ENCODE measurements at regions not wholly inside any gene's neighbourhood (a gene's known extent, or its start where the extent isn't known, plus 50 kb on each side); places are given as distances from the start of the nearest gene placed in this dataset.

- no peaks in the 10 kb centered on the region for H3K27me3 Mint-ChIP-seq (ENCODE audit: low read depth)
- no peaks in the 10 kb centered on the region for H3K9me3 Mint-ChIP-seq
- TF ChIP-seq CTCF (IDR thresholded peaks at IDR 0.05; ENCODE audit: unreplicated experiment), result no peak
- no peaks in the 10 kb centered on the region for H3K36me3 Mint-ChIP-seq
- no peak for DNase-seq (ENCODE audit: low spot score in 2 of 2, unreplicated experiment in 2 of 2)
- H3K27ac Mint-ChIP-seq, result no peak overlapping the region
- H3K4me3 Mint-ChIP-seq, result no peak overlapping the region
- no peaks in the 10 kb centered on the region for H3K4me1 Mint-ChIP-seq
Measured at GRCh38 chr12:126602612-126603011, 1537.4 kb downstream of the AACS start.

DNA sequence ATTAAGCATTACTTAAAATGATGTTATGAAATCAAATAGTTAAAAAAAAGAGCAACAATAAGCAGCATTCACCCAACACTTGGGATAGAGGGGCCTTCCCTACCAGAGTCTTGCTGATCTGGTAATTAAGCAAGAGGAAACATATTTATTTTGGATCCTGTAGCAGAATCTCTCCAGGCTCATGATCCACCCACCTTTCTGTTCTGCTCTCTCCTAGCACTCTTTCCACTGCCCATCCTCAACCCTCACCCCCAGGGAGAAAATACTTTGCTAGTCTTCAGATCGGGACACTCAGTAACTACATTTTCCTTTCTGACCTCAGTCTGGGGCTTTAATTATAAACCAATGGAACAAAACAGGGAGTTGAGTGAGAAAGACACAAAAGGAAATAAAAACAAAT, 1541.9 kb downstream of the AACS start:
- H3K4me1 Mint-ChIP-seq, result no peaks in the 10 kb centered on the region
- no peaks in the 10 kb centered on the region for H3K36me3 Mint-ChIP-seq
- no peak for TF ChIP-seq CTCF (IDR thresholded peaks at IDR 0.05; ENCODE audit: unreplicated experiment)
- peaks cover 14% of the 10 kb centered on the region for H3K9me3 Mint-ChIP-seq
- no peaks in the 10 kb centered on the region for H3K27me3 Mint-ChIP-seq (ENCODE audit: low read depth)
- no peak overlapping the region for H3K27ac Mint-ChIP-seq
- H3K4me3 Mint-ChIP-seq, result no peak overlapping the region
- DNase-seq (ENCODE audit: low spot score in 2 of 2, unreplicated experiment in 2 of 2), result no peak

DNA sequence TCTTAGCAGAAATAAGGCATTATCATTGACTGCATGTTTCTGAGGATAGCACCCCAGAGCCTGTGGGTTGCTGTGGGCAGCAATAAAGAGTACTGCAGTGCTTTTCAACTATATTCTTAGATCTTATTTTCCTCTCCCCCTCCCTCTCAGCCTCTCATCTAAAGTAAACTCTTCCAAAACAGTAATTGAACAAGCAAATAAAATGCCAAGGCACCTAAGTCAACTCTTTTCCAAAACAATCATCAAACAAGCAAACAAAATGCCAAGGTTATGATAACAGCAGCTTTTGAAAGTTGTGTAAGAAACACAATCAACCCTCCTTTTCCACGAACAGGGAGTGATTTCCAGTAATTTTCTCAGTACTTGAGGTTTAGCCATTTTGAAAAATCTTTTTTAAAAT, 1542.6 kb downstream of the AACS start:
- H3K36me3 Mint-ChIP-seq, result no peaks in the 10 kb centered on the region
- no peaks in the 10 kb centered on the region for H3K4me1 Mint-ChIP-seq
- H3K27ac Mint-ChIP-seq, result no peak overlapping the region
- no peak for TF ChIP-seq CTCF (IDR thresholded peaks at IDR 0.05; ENCODE audit: unreplicated experiment)
- no peaks in the 10 kb centered on the region for H3K27me3 Mint-ChIP-seq (ENCODE audit: low read depth)
- peaks cover 21% of the 10 kb centered on the region for H3K9me3 Mint-ChIP-seq
- H3K4me3 Mint-ChIP-seq, result no peak overlapping the region
- DNase-seq (ENCODE audit: low spot score in 2 of 2, unreplicated experiment in 2 of 2), result no peak

GRCh38 chr12:126608607-126609175, 1543.5 kb downstream of the AACS start:
- no peak for DNase-seq (ENCODE audit: low spot score in 2 of 2, unreplicated experiment in 2 of 2)
- no peak for TF ChIP-seq CTCF (IDR thresholded peaks at IDR 0.05; ENCODE audit: unreplicated experiment)
- Mint-ChIP-seq H3K36me3 (no peaks in the 10 kb centered on the region), H3K4me1 (no peaks in the 10 kb centered on the region), H3K9me3 (peaks cover 27% of the 10 kb centered on the region), H3K4me3 (no peak overlapping the region), H3K27me3 (ENCODE audit: low read depth) (no peaks in the 10 kb centered on the region), H3K27ac (no peak overlapping the region)

- peaks cover 49% of the 10 kb centered on the region for H3K9me3 Mint-ChIP-seq
- H3K36me3 Mint-ChIP-seq, result no peaks in the 10 kb centered on the region
- no peak overlapping the region for H3K4me3 Mint-ChIP-seq
- no peaks in the 10 kb centered on the region for H3K27me3 Mint-ChIP-seq (ENCODE audit: low read depth)
- no peak for DNase-seq (ENCODE audit: low spot score in 2 of 2, unreplicated experiment in 2 of 2)
- no peaks in the 10 kb centered on the region for H3K4me1 Mint-ChIP-seq
- H3K27ac Mint-ChIP-seq, result no peak overlapping the region
- no peak for TF ChIP-seq CTCF (IDR thresholded peaks at IDR 0.05; ENCODE audit: unreplicated experiment)
Measured at GRCh38 chr12:126616441-126616840, 1551.2 kb downstream of the AACS start.

- no peaks in the 10 kb centered on the region for H3K4me1 Mint-ChIP-seq
- no peaks in the 10 kb centered on the region for H3K27me3 Mint-ChIP-seq (ENCODE audit: low read depth)
- no peaks in the 10 kb centered on the region for H3K36me3 Mint-ChIP-seq
- TF ChIP-seq CTCF (IDR thresholded peaks at IDR 0.05; ENCODE audit: unreplicated experiment), result no peak
- H3K4me3 Mint-ChIP-seq, result no peak overlapping the region
- no peak for DNase-seq (ENCODE audit: low spot score in 2 of 2, unreplicated experiment in 2 of 2)
- peaks cover 40% of the 10 kb centered on the region for H3K9me3 Mint-ChIP-seq
- no peak overlapping the region for H3K27ac Mint-ChIP-seq
Measured at GRCh38 chr12:126617312-126617711, 1552.1 kb downstream of the AACS start.

All from mesothelial cell of epicardium (in vitro differentiated cells).